RWPE2 (cell line): ENCODE measurements at regions not wholly inside any gene's neighbourhood (a gene's known extent, or its start where the extent isn't known, plus 50 kb on each side); places are given as distances from the start of the nearest gene placed in this dataset.

Experiments used
- ATAC-seq: fragments of 200-7000 bp; cut with Tn5 transposase; 3 replicates; pipeline ENCODE4 v1.9.1; 2021; ENCODE audit warnings: low read depth
- DNase-seq: peaks from one replicate; pipeline ENCODE4 v3.0.0-alpha.2; 2020; ENCODE audit warnings: low spot score
- H3K27ac ChIP-seq: fragments of 450-650 bp; 2 replicates; pipeline ENCODE4 v1.5.1; 2017; ENCODE audit warnings: mild to moderate bottlenecking; ENCODE audit not compliant: poor library complexity, severe bottlenecking
- H3K27me3 ChIP-seq: fragments of 250-450 bp; sonication (Bioruptor Pico); 2 replicates; pipeline ENCODE4 v1.5.1; 2021; ENCODE audit warnings: mild to moderate bottlenecking, moderate library complexity; ENCODE audit not compliant: insufficient read depth, poor library complexity, severe bottlenecking
- H3K36me3 ChIP-seq: fragments of 250-450 bp; sonication (Bioruptor Pico); 2 replicates; pipeline ENCODE4 v1.5.1; 2020; ENCODE audit warnings: low read depth, mild to moderate bottlenecking, moderate library complexity
- H3K4me1 ChIP-seq: fragments of 250-450 bp; sonication (Bioruptor Pico); 2 replicates; pipeline ENCODE4 v1.5.1; 2021; ENCODE audit warnings: mild to moderate bottlenecking, moderate library complexity; ENCODE audit not compliant: insufficient read depth, poor library complexity, severe bottlenecking
- H3K4me3 ChIP-seq: fragments of 250-450 bp; sonication (Bioruptor Pico); 2 replicates; pipeline ENCODE4 v1.5.1; 2021; ENCODE audit warnings: mild to moderate bottlenecking, moderate library complexity; ENCODE audit not compliant: severe bottlenecking
- H3K9me3 ChIP-seq: fragments of 250-450 bp; sonication (Bioruptor Pico); 2 replicates; pipeline ENCODE4 v1.5.1; 2021; ENCODE audit warnings: mild to moderate bottlenecking, moderate library complexity; ENCODE audit not compliant: severe bottlenecking
- TF ChIP-seq, protein P1 (sequence below): fragments of 450-650 bp; IDR thresholded peaks from one replicate; pipeline ENCODE4 v1.5.1; 2017; ENCODE audit warnings: mild to moderate bottlenecking, moderate library complexity; ENCODE audit not compliant: poor library complexity, severe bottlenecking

DNA sequence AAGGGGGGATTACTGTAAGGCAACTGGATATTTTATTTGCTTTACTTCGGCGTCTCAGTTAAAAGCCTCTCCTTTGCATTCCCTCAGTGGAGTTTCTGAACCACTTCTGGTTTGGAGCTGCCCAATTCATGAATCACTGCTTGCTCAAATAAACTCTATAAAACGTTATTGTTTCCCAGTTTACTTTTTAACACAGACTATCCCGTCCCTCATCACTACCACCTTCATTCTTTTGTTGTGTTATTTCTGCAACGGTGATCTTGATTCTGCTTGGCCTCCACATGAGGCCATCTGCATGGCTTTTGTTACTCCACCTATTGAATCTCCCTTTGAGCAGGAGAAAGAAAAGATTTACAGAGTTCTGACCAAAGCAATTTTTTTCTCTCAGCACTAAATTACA lies 104.0 kb upstream of the PLEKHA5 start:
- Histone ChIP-seq H3K4me1 (peaks cover 4% of the 10 kb centered on the region), H3K27me3 (no peaks in the 10 kb centered on the region), H3K27ac (no peak overlapping the region), H3K9me3 (no peaks in the 10 kb centered on the region), H3K4me3 (no peak overlapping the region), H3K36me3 (no peaks in the 10 kb centered on the region)
- DNase-seq (no peak), ATAC-seq (no peak)
- TF ChIP-seq, protein P1, sequence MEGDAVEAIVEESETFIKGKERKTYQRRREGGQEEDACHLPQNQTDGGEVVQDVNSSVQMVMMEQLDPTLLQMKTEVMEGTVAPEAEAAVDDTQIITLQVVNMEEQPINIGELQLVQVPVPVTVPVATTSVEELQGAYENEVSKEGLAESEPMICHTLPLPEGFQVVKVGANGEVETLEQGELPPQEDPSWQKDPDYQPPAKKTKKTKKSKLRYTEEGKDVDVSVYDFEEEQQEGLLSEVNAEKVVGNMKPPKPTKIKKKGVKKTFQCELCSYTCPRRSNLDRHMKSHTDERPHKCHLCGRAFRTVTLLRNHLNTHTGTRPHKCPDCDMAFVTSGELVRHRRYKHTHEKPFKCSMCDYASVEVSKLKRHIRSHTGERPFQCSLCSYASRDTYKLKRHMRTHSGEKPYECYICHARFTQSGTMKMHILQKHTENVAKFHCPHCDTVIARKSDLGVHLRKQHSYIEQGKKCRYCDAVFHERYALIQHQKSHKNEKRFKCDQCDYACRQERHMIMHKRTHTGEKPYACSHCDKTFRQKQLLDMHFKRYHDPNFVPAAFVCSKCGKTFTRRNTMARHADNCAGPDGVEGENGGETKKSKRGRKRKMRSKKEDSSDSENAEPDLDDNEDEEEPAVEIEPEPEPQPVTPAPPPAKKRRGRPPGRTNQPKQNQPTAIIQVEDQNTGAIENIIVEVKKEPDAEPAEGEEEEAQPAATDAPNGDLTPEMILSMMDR, result no peak

DNA sequence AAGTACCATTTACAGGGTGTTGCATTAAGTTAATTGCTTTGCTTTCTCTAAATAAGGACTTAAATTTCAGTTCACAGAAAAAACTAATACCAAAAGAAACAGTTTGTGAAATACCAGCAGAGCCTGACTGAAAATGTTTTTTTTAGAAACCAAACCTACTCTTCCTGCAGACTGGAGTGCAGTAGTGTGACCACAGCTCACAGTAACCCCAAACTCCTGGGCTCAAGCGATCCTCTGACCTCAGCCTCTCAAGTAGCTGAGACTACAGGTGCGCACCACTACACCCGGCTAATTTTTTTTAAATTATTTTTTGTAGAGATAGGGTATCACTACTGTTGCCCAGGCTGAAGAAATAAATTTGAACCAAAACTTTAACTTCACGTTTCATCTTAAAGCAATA lies 103.5 kb upstream of the PLEKHA5 start:
- Histone ChIP-seq H3K9me3 (no peaks in the 10 kb centered on the region), H3K27me3 (no peaks in the 10 kb centered on the region), H3K36me3 (no peaks in the 10 kb centered on the region), H3K4me1 (peaks cover 9% of the 10 kb centered on the region), H3K4me3 (no peak overlapping the region), H3K27ac (no peak overlapping the region)
- ATAC-seq (no peak), DNase-seq (no peak)
- TF ChIP-seq, protein P1, result no peak

DNA sequence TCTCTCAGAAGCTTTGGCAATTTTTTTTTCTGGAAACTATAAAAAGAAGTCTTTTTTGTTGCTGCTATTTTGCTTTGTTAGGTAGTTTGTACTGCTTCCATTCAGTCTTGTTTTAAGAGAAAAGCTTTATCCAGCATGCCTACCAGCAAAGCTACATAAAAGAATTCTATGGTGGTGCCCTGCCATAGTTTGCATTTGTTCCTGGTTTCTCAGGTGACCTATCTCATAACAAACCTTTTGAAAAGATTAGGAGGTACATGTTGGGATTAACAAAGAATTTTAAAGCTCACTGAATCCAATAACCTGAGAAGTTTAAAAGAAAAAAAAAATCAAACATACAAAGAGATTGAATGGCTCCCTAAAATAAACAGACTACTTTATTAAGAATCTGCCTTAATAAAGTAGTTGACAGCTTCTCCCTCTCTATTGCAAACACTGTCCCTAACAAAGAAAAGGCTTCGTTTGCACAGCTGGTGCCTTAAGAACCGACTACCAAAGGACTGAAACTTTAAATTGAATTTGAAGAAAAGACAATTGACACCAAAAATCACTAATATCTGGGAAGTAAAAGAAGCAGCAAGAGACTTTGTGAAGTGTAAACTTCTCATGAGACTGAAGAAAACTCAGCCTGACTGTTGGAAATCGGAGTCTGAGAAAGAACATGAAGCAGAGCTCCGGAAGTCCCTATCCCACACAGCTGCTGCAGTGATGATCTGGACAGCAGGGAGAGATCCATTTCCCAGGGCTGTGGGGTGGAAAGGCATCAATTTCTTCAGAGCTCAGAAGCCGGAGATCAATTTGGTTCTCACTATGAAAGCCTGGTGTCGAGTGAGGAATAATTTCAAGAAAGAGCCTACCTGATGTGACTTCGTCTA lies 102.7 kb upstream of the PLEKHA5 start:
- Histone ChIP-seq H3K27ac (no peak overlapping the region), H3K4me1 (peaks cover 14% of the 10 kb centered on the region), H3K4me3 (no peak overlapping the region), H3K9me3 (no peaks in the 10 kb centered on the region), H3K36me3 (no peaks in the 10 kb centered on the region), H3K27me3 (no peaks in the 10 kb centered on the region)
- DNase-seq, result no peak
- ATAC-seq, result no peak
- TF ChIP-seq, protein P1, result no peak

DNA sequence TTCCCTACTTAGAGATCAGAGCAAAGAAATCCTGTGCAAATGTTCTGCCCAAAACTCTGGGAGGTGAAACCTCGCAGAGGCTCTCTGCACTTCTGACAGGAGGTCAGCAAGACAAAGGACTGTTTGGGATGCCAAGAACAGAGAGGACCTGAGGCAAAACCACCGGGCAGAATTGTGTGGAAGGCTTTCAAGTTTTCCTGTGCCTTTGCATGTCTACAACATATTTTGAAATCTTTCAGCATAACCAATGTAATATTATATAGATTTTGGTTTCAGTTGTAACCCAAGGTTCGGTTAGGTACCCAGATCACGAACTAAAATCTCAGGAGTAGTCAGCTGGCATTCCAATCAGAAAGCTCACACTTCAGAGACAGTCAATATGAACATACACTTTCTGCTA lies 99.4 kb upstream of the PLEKHA5 start:
- DNase-seq (no peak), ATAC-seq (no peak)
- H3K27me3 ChIP-seq, result no peaks in the 10 kb centered on the region
- no peaks in the 10 kb centered on the region for H3K9me3 ChIP-seq
- peaks cover 14% of the 10 kb centered on the region for H3K4me1 ChIP-seq
- peak overlapping the region; percentile 33 for H3K27ac ChIP-seq
- TF ChIP-seq, protein P1, result no peak
- no peaks in the 10 kb centered on the region for H3K36me3 ChIP-seq
- H3K4me3 ChIP-seq, result no peak overlapping the region

DNA sequence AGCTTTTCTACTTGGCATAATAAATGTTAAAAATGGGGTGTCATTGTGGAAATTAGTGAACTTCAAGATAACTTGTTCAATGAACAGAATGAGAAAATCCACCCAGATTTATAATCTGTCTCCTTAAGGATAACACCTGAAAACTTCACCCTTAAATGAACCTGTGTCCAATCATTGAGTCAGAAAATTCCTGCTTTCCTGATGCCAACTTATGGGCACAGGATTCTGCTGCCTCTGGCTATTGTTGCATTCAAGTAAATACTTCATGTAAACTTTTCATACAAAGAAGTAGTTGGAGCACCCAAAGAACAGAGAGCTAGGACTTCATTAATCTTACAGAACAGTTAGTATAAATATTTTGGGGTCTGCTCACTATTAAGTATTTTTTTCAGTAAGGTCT lies 98.9 kb upstream of the PLEKHA5 start:
- TF ChIP-seq, protein P1, result no peak
- DNase-seq (no peak), ATAC-seq (no peak)
- Histone ChIP-seq H3K27ac (peak overlapping the region; percentile 33), H3K27me3 (no peaks in the 10 kb centered on the region), H3K4me3 (no peak overlapping the region), H3K36me3 (no peaks in the 10 kb centered on the region), H3K4me1 (peaks cover 14% of the 10 kb centered on the region), H3K9me3 (no peaks in the 10 kb centered on the region)
